CD4-positive, alpha-beta T cell treated with Interleukin-17A for 4 hours (primary cell): ENCODE measurements at regions not wholly inside any gene's neighbourhood (a gene's known extent, or its start where the extent isn't known, plus 50 kb on each side); places are given as distances from the start of the nearest gene placed in this dataset.
"Not testable (repeated sequence)": the region's sequence is repeated elsewhere in the genome, so short reads cannot be mapped to it uniquely, and the experiment has no call there.

Experiments used
- DNase-seq: peaks from one replicate; pipeline ENCODE4 v3.0.0-alpha.2; 2020; ENCODE audit warnings: mixed read lengths

DNA sequence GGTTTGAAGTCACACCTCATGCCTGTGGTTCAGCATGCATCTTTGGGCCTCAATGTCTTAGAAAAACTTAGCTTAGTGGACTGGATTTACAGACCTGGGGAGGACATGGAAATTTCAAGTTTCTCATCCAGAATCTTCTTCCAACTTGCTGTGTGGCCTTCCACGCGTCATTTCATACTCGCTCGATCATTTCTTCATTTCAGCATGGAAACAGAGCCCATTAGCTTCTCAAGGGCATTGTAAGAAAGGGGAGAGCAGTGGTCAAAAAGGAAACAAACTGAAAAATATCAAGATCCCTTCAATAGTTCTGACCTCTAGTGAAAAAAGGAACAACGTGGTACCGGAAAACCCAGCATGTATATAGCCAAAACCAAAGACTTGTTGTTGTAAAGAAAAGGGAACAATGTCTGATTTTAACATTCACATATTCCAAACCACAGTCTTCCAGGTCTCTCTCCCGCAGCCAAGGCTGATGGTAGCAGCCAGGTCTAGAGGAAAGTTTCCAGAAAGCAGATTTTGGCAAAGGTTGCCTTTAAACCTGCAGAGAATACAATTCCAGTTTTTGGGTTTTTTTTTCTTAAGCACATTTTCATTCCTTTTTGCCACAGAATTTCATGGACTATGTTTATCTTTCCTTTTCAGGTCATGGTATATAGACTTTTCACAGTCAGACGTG is 97.0 kb upstream of the CDC42BPA start:
- DNase-seq = no peak

DNA sequence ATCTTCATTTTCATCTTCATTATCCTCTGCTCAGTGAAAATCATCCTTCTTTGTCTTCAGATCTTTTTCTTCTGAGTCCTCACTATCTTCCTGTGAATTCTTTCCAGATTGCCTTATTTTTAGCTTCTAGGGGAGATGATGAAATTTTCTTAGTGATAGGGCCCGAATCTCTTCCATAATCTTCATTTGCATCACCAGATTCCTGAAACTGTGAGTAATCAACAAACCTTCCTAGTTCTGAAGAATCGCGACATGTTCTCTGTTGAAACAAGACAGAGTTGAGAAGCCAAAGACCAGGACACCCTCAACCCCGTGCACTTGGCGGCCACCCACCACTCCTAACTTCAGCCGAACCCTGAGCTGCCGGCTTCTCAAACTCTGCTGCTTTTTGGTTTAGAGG is 92.8 kb upstream of the CDC42BPA start:
- no peak for DNase-seq

DNA sequence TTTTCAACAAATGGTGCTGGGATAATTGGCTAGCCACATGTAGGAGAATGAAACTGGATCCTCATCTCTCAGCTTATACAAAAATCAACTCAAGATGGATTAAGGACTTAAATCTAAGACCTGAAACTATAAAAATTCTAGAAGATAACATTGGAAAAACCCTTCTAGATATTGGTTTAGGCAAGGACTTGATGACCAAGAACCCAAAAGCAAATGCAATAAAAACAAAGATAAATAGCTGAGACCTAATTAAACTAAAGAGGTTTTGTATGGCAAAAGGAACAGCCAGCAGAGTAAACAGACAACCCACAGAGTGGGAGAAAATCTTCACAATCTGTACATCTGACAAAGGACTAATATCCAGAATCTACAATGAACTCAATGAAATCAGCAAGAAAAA is 88.0 kb upstream of the CDC42BPA start:
- DNase-seq = not testable (repeated sequence)

DNA sequence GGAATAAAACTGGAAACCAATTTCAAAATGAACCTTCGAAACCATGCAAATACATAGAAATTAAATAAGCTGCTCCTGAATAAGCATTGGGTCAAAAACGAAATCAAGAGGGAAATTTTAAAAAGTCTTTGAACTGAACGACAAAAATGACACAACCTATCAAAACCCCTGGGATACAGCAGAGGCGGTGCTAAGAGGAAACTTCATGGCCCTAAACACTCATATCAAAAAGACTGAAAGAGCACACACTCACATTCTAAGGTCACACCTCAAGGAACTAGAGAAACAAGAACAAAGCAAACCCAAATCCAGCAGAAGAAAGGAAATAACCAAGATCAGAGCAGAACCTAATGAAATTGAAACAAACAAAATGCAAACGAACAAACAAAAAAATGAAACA is 85.2 kb upstream of the CDC42BPA start:
- DNase-seq = no peak

DNA sequence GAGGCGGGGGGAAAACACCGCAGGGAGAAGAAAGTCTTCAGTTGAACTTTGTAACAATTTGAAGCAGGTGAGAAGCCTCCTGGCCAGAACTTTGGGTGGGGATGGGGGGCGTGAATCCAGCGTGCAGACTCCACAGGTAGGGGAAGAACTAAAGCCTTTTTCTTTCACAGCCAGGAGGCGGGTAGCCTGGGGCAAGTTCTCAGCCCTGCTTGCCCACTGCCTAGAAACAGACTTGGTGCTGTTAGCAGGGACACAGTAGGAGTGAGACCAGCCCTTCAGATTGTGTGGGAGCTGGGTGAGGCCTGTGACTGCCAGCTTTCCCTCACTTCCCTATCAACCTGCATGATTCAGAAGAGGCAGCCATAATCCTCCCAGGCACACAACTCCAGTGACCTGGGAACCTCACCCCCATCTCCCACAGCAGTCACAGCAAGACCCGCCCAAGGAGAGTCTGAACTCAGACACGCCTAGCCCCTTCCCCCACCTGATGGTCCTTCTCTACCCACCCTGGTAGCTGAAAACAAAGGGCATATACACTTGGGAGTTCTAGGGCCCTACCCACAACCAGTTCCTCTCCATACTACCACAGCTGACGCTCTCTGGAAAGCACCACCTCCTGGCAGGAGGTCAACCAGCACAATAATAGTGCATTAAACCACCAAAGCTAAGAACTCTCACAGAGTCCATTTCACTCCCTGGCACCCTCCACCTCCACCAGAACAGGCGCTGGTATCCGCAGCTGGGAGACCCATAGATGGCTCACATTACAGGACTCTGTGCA is 83.5 kb upstream of the CDC42BPA start:
- DNase-seq = no peak

DNA sequence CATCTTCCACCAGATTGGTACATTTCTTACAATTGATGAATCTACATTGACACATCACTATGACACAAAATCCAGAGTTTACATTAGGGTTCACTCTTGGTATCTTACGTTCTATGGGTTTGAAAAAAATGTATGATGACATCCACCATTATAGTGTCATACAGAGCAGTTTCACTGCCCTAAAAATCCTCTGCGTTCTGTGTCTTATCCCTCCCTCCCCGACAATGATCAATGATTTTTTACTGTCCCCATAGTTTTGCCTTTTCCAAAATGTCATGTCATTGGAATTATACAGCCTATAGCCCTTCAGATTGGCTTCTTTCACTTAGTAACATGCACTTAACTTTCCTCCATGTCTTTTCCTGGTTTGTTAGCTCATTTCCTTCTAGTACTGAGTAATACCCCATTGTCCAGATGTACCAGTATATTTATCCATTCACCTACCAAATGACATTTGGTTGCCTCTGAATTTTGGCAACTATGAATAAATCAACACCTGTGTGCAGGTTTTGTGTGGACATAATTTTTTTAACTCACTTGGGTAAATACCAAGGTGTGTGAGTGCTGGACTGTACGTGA is 80.9 kb upstream of the CDC42BPA start:
- DNase-seq = no peak

DNA sequence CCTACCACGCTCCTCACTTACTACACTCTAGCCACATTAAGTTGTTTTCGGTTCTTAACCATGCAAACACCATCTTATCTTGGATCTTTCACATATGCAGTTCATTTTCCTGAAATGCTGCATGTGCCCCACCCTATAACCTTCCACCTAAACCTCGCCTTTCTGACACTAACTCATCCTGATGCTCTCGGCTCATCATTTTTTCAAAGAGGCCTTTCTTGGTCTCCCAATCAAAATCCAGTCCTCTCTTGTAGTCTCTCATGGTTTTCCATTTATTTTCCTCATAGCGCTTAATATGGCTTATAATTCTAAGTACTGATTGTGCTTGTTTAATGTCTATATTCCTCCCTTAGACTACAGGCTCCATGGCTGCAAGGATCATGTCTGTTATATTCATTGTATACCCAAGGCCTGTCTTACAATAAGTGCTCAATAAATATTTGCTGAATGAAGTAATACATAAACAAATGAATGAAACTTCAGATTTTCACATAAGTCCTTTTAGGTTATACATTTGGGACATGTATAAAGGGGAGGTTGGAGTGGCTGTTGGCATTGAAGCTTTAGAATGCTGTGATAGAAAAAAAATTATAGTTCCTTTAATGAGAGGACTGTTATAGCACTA is 79.2 kb upstream of the CDC42BPA start:
- DNase-seq = no peak

DNA sequence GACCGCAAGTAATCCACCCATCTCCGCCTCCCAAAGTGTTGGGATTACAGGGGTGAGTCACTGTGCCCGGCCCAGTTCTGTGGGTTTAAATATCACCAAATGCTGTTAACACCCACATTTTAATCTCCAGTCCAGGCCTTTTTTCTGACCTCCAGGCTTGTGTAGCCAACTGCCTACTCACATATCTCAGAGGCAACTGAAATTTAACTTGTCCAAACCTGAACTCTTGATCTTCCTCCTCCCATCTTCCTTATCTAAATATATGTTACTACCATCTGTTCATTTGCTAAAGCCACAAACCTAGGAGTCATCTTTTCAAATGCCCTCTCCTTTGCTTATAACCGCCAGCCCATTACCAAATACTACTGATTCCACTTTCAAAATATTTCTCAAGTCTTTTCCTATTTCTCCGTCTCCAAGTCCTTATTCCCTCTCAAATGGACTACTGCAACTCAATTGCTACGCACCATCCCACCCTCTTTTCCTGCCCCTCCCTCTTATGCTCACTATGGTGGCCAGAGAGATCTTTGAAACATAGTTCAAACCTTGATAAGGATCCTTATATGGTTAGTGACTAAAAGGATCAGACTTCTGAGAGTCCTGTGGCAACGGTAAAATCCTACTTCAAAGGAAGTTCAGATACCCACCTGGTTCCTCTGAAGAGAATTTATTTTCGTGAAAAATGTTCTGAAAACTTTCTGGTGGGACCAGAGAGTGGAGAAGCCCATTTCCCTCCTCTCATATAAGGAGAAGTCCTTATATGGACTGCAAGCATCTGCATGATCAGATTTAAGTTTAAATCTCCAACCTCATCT is 78.5 kb upstream of the CDC42BPA start:
- no peak for DNase-seq

DNA sequence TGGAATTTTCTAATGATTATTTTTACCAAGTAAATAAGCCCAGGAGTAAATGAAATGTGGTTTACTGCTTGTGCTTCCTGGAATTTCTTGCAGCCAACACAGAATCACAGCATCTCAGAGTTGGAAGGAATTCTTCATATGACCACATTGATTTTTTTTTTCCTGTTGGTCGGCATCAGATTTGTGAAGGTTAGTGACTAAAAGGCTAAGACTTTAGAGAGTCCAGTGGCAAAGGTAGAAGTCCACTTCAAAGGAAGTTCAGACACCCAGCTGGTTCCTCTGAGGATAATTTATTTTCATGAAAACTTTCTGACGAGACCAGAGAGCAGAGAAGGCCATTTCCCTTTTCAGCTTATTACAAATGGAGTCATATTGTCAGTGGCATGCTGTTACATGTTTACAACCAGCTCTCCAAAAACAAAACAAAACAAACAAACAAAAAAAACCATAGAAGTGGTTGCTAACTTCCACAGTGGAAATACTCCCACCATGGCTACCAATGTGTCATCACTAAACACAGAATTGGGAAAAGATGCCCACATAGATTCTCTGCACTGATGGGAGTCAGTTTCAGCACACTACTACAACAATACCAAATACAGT is 77.2 kb upstream of the CDC42BPA start:
- no peak for DNase-seq

DNA sequence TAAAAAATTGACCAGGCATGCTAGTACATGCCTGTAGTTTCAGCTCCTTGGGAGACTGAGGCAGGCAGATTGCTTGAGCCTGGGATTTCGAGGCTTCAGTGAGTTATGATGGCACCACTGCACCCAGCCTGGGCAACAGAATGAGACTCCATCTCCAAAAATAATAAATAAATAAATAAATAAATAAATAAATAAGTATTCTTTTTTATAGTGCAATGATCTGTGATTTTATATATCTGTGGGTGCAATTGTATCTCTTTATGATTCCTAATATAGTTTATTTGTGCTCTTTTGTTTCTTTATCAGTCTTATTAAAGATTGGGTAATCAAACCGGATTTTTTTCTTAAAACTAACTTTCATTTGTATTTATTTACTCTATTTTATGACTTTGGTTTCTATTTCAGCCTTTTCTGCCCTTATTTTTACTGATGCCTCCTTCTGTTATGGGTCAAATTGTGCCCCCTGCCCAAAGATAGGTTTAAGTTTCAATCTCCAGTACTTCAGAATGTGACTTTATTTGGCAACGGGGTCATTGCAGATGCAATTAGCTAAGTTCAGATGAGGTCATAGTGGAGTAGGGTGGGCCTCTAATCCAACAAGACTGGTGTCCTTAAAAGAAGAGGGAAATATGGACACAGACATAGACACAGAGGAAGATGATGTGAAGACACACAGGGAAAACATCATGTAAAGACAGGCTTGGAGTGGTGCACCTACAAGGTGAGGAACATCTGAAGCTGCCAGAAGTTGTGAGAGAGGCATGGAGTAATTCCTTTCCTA is 74.9 kb upstream of the CDC42BPA start:
- DNase-seq = no peak

DNA sequence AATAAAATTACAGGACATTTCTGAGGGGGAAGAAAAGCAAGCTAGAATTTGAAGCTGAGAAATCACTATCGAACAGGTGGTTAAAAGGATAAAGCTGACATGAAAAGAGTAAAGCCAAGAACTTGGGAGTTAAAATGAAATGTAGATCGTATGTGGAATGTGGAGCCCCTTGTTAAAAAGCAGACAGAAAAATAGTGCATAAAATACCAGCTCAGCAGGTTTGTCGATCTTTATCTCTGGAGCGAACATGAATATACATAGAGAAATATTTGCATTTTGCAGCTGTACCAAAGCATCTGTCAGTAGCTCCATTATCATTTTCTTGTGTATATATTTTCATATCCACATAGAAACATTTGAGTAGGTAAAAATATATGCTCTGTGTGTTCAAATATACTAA is 73.6 kb upstream of the CDC42BPA start:
- no peak for DNase-seq

DNA sequence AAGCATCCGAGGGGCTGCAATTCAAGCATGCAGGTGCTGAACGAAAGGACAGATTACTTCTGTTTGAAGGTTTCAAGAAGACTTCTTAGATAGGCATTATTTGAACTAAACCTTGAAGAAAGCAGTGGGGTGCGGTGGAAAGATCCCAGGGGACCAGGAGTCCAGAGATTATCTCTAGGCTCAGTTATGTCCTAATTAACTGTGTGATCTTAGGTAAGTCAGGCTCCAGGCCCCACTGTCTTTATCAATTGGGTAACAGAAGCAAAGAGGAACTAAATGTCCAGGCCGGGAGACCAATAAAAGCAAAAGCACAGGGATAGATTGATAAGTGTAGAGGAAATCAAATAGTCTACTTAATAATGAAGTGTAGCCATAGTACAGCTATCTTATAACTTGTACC is 72.9 kb upstream of the CDC42BPA start:
- no peak for DNase-seq

DNA sequence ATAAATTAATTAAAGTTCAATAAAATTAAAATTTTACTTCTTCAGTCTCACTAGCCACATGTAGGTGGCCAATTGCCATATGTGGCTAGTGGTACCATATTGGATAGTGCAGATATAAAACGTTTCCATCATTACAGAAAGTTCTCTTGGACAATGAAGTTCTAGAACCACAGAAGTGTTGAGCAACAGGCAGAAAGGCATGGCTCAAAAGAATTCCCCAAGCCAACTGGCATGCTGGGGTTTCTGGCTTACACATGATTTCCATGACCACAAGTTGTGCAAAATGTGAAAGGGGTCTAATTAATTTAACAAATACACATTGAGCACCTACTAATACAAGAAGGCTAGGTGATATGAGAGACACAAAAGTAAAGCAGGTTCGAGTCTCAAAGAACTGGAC is 72.2 kb upstream of the CDC42BPA start:
- no peak for DNase-seq

DNA sequence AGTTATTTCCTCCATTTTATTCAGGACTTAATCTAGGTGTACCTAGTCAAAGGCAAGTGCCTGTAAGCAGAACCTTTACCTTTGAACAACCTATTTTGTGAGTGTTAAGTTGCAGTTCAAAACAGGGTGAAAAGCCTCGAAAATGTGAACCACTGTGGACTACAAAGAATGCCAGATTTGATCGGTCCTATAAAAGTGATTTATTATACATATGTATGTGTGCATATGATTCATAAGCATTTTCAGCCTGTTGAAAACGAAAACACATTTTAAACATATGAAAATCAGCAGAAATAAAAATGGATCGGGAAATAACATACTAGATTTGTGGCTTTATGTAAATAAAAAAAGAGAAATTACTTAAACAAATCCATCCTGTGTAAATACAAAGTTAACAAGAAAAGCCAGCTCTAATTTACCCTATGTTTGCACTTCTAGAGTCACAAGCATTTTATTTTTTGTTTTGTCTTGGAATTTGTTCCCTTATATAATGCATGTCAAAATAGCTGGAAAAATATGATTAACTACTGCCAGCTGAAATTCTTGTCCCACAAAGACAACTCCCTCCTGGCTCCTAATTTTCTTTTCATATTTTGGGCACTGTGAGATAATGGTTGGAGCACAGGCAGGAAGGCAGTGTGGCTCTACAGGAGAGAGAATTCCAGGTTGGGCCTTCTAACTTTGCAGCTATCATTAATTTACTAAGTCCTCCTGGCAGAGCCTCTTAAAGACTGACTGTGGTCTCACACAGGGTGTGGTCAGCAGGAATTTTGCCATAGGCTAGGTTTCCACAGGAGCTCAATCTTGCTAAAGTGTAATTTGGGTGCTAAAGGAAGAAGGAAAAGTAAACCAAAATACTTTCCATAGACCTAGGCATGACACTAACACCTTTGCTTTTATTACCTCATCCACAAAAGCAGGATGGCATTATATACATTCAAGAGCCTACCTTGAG is 70.2 kb upstream of the CDC42BPA start:
- no peak for DNase-seq

DNA sequence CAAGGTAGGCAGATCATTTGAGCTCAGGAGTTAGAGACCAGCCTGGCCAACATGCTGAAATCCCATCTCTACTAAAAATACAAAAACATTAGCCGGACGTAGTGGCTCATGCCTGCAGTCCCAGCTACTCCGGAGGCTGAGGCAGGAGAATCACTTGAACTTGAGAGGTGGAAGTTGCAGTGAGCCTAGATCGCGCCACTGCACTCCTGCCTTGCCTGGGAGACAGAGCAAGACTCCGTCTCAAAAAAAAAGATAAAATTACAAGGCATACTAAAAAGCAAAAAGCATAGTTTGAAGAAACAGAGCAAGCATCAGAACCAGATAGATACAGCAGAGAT is 61.2 kb upstream of the CDC42BPA start:
- DNase-seq = no peak

DNA sequence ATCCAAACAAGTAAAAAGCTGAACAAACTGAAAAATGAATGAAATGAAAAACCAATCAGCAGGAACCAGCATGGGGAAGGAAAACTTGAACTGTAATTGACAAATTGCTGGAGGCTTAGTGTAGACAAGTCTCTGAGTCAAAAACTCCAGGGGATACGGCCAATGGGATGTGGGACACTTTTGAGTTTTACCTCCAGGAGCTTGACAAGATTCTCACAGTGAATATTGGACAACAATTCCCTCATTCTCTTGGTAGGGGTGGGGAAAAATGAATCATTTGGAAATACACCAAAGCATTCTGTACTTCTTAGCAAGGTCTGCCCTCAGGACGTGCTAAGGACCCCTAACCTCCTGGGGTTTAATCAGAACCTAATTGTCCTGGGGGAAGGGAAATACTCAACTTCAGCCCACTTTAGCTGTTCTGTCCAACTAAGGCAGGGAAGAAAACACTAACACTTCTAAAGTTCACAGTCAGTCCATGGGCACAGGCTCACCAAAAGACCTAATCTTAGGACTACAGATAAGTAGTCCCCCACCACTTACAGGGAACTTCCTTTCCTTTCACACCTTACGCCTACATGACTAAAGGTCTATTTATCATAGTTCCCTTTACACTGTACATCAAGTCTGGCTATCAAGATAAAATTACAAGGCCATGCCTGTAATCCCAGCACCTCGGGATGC is 60.7 kb upstream of the CDC42BPA start:
- DNase-seq = no peak

DNA sequence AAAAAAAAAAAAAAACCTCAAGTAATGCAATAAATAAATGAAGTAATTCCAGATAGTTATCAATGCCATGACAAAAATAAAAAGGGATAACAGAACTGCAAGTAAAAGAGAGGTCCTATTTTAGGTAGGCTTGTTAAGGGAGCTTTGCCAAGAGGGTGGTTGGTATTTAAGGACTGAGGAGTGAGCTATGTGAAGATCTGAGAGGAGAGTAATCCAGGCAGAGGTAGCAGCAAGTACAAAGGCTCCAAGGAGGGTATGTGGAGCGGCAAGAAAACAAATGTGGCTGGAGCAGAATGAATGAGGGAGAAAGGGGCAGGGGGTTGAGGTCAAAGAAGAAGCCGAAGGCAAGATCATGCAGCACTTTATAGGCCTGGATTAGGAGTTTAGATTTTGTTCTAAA is 59.9 kb upstream of the CDC42BPA start:
- DNase-seq = no peak

DNA sequence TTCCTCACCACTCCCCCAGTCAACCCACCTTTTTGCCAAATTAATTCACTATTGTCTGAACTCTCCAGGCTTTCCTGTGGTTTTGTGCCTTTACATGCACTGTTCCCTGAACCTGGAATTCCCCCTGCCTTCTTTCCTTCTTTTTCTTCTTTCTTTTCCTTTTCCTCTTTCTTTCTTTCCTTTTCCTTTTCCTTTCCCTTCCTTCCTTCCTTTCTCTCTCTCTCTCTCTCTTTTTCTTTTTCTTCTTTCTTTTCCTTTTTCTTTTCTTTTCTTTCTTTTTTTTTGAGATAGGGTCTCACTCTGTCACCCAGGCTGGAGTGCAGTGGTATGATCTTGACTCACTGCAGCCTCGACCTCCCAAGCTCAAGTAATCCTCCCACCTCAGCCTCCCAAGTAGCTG is 56.6 kb upstream of the CDC42BPA start:
- no peak for DNase-seq

DNA sequence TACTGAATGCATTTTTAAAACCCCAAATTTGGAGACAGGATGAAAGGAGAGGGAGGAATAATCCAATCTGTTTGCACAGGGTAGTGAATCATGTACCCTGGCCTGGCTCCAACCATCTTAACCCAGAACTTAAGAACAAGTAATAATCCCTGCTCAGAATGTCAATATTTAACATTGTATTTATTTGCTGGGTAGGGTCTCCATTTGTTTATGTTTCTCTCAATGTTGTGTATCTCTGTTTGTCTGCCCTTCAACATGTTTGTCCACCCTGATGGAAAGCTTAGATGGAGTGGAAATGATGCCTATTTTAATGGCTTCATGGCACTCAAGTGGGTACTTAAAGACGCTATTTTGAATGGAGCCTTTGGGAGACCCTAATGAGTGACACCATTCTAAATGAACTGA is 54.4 kb upstream of the CDC42BPA start:
- DNase-seq = no peak
